Endothelial cell of umbilical vein (primary cell): ENCODE measurements at regions not wholly inside any gene's neighbourhood (a gene's known extent, or its start where the extent isn't known, plus 50 kb on each side); places are given as distances from the start of the nearest gene placed in this dataset.

Experiments used
- BruUV-seq: library from RNA; stranded (reverse); fragments of 400-500 nt; replicated peaks from 2 replicates; lab custom pipeline; 2021; lab: Mats Ljungman, UMichigan
- CTCF ChIA-PET: fragments of 300-600, 350-600 bp; sonication (Branson Sonifier 250); formaldehyde crosslinking; loops from one replicate; lab custom pipeline; 2021; ENCODE audit warnings: antibody characterized with exemption, inconsistent platforms; lab: Charles Lee
- POLR2A ChIA-PET: fragments of 300-600, 350-600 bp; sonication (Branson Sonifier 250); formaldehyde crosslinking; loops from one replicate; lab custom pipeline; 2021; ENCODE audit warnings: antibody characterized with exemption, inconsistent platforms; lab: Charles Lee
- DNase-seq: peaks from one replicate; pipeline ENCODE4 v3.0.0-alpha.2; 2011; ENCODE audit warnings: low read depth, low spot score
- FAIRE-seq: peaks from 2 replicates; lab custom pipeline; 2011; peaks lifted over from hg19 to GRCh38; lab: Jason Lieb, UNC
- H2AFZ ChIP-seq: 2 replicates; pipeline ENCODE4 v1.6.0; 2012; ENCODE audit warnings: low read depth, low read length, control low read depth, inconsistent platforms
- H3K27ac ChIP-seq: 2 replicates; pipeline ENCODE4 v1.5.1; 2011; ENCODE audit warnings: low read depth, mild to moderate bottlenecking, control low read depth, low read length, moderate library complexity; ENCODE audit not compliant: insufficient read depth
- H3K27me3 ChIP-seq, 2 experiments: 2 replicates each; pipeline versions ENCODE4 v1.6.0 to v1.6.1; 2011; ENCODE audit warnings: low read length in 2 of 2, mixed read lengths in 1 of 2; ENCODE audit not compliant: control insufficient read depth in 2 of 2, insufficient read depth in 2 of 2
- H3K36me3 ChIP-seq, 2 experiments: 2 replicates in 1 of 2; 3 replicates in 1 of 2; pipeline ENCODE4 v1.5.1; 2011; ENCODE audit warnings: low read length in 2 of 2, mild to moderate bottlenecking in 1 of 2, moderate library complexity in 1 of 2; ENCODE audit not compliant: control insufficient read depth in 2 of 2, insufficient read depth in 2 of 2; ENCODE audit errors: extremely low read depth in 1 of 2
- H3K4me1 ChIP-seq: 3 replicates; pipeline ENCODE4 v1.5.1; 2011; ENCODE audit warnings: mild to moderate bottlenecking, low read length; ENCODE audit not compliant: control insufficient read depth, insufficient read depth; ENCODE audit errors: extremely low read depth
- H3K4me2 ChIP-seq: 2 replicates; pipeline ENCODE4 v1.6.1; 2011; ENCODE audit warnings: low read length, control low read depth, mixed read lengths; ENCODE audit not compliant: insufficient read depth
- H3K4me3 ChIP-seq, 3 experiments: fragments of 200-600 bp in 1 of 3; sonication (generic), shearing (Covaris generic) in 1 of 3; replicated peaks in 1 of 3; 2 replicates each; pipeline ENCODE4 v1.5.1; 2011 to 2016; ENCODE audit warnings: control low read depth in 3 of 3, low read length in 3 of 3, mild to moderate bottlenecking in 2 of 3, inconsistent platforms in 1 of 3, low read depth in 1 of 3, moderate library complexity in 1 of 3; ENCODE audit not compliant: insufficient read depth in 1 of 3
- H3K79me2 ChIP-seq: 2 replicates; pipeline ENCODE4 v1.6.0; 2012; ENCODE audit warnings: low read length, inconsistent platforms; ENCODE audit not compliant: control insufficient read depth, insufficient read depth
- H3K9ac ChIP-seq: replicated peaks from 2 replicates; pipeline ENCODE3; 2011; ENCODE audit warnings: low read length, control low read depth; ENCODE audit not compliant: insufficient read depth; ENCODE audit errors: extremely low read depth
- H3K9me1 ChIP-seq: replicated peaks from 3 replicates; pipeline ENCODE4 v1.6.0; 2011; ENCODE audit warnings: mild to moderate bottlenecking, low read length; ENCODE audit not compliant: control insufficient read depth, insufficient read depth; ENCODE audit errors: extremely low read depth
- H3K9me3 ChIP-seq: replicated peaks from 2 replicates; pipeline ENCODE4 v1.5.1; 2012; ENCODE audit warnings: low read length, inconsistent platforms; ENCODE audit not compliant: control insufficient read depth, insufficient read depth
- H4K20me1 ChIP-seq: replicated peaks from 2 replicates; pipeline ENCODE3; 2011; ENCODE audit warnings: mild to moderate bottlenecking, low read length; ENCODE audit not compliant: control insufficient read depth, insufficient read depth; ENCODE audit errors: extremely low read depth
- EZH2 ChIP-seq: IDR thresholded peaks from 2 replicates; pipeline ENCODE4 v1.6.1; 2012; ENCODE audit warnings: borderline replicate concordance, low read depth, mild to moderate bottlenecking, moderate library complexity, low read length, inconsistent platforms; ENCODE audit not compliant: severe bottlenecking
- FOS ChIP-seq: IDR thresholded peaks from 2 replicates; pipeline ENCODE4 v1.6.1; 2011; ENCODE audit warnings: mild to moderate bottlenecking, low read length, moderate library complexity, borderline replicate concordance; ENCODE audit not compliant: insufficient read depth
- GATA2 ChIP-seq: IDR thresholded peaks from 2 replicates; pipeline ENCODE4 v1.7.0; 2011; ENCODE audit warnings: low read depth, mild to moderate bottlenecking, moderate library complexity, mixed read lengths, low read length; ENCODE audit not compliant: insufficient read length, insufficient read depth
- JUN ChIP-seq: IDR thresholded peaks from 2 replicates; pipeline ENCODE4 v1.6.1; 2011; ENCODE audit warnings: borderline replicate concordance, low read depth; ENCODE audit not compliant: insufficient read length, insufficient read depth
- MYC ChIP-seq: IDR thresholded peaks from one replicate; pipeline ENCODE4 v1.6.1; 2011; ENCODE audit warnings: mild to moderate bottlenecking, low read depth, low read length
- POLR2A ChIP-seq: IDR thresholded peaks from 2 replicates; pipeline ENCODE4 v1.6.1; 2012; ENCODE audit warnings: low read depth, mild to moderate bottlenecking, control low read depth, low read length
- POLR2AphosphoS5 ChIP-seq: IDR thresholded peaks from 2 replicates; pipeline ENCODE4 v1.6.1; 2012; ENCODE audit warnings: low read depth, mild to moderate bottlenecking, control low read depth, low read length, moderate library complexity; ENCODE audit not compliant: insufficient read depth
- dilution Hi-C: fragments of 300-500 bp; cut with MboI; formaldehyde crosslinking; loops from one replicate; pipeline ENCODE4 v1.15.0; 2019; ENCODE audit warnings: low sequenced_read_pairs; ENCODE audit not compliant: extremely low pct_ligation_motif_present
- intact Hi-C: fragments of 100-400 bp; cut with micrococcal nuclease; formaldehyde crosslinking; loops from one replicate; pipeline ENCODE4 v1.10.0; 2022
- TF ChIP-seq, protein P1 (sequence below), 2 donors: IDR thresholded peaks; 1 replicate in 1 of 2; 2 replicates in 1 of 2; pipeline ENCODE4 v1.5.1; 2011; ENCODE audit warnings: low read length in 2 of 2, mild to moderate bottlenecking in 2 of 2, moderate library complexity in 2 of 2, control low read depth in 1 of 2, inconsistent platforms in 1 of 2, low read depth in 1 of 2; ENCODE audit not compliant: insufficient read depth in 1 of 2; ENCODE audit errors: extremely low read depth in 1 of 2
- TF ChIP-seq, protein P2 (sequence below): IDR thresholded peaks from 2 replicates; pipeline ENCODE4 v1.6.1; 2011; ENCODE audit not compliant: insufficient read depth, insufficient read length

DNA sequence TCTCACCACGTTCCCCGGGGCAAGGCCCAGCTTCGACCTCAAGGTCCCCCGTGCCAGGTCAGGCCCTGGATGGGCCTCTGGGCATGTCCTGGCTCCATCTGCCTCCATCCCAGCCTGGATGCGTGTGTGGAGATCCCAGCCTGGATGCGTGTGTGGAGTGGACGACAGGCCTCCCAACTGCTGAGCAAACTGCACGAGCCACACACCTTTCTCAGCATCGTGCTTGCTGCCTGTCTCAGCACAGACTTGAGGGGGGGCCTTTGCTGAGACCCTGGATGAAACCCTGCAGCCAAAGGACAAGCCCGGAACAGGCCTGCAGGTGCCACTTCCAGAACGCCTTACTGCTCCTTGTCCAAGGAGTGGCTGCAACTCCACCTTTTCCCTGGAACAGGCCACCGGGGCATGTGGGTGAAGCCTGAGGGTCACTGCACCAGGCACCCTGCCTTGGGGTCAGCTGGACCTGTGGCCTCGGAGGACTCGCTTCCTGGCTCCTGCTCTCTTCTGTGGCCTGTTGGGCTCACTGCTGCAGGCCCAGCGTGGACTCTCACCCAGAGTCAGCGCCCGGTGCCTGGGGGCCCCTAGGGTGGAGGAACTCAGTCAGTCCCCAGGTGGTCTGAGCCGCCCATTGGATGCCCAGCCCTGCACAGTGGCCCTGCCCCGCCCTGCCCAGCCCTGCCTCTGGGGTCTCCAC lies 176.0 kb downstream of the KIF26A start:
- no peak overlapping the region for H2AFZ ChIP-seq
- FAIRE-seq: no peak

More for the DNA sequence above, 176.0 kb downstream of the KIF26A start:
- H3K9me1 ChIP-seq: no peaks in the 10 kb centered on the region
- DNase-seq: no peak
- BruUV-seq: no TSS peak
- H3K9ac ChIP-seq: no peak overlapping the region
- ChIA-PET POLR2A (no interaction called here), CTCF (no interaction called here)
- H3K27me3 ChIP-seq: no peaks in the 10 kb centered on the region
- no peaks in the 10 kb centered on the region for H4K20me1 ChIP-seq
- no peak overlapping the region for H3K27ac ChIP-seq
- H3K4me1 ChIP-seq: no peaks in the 10 kb centered on the region
- intact Hi-C loops: no loop called here
- TF ChIP-seq JUN: no peak
- TF ChIP-seq, protein P1, sequence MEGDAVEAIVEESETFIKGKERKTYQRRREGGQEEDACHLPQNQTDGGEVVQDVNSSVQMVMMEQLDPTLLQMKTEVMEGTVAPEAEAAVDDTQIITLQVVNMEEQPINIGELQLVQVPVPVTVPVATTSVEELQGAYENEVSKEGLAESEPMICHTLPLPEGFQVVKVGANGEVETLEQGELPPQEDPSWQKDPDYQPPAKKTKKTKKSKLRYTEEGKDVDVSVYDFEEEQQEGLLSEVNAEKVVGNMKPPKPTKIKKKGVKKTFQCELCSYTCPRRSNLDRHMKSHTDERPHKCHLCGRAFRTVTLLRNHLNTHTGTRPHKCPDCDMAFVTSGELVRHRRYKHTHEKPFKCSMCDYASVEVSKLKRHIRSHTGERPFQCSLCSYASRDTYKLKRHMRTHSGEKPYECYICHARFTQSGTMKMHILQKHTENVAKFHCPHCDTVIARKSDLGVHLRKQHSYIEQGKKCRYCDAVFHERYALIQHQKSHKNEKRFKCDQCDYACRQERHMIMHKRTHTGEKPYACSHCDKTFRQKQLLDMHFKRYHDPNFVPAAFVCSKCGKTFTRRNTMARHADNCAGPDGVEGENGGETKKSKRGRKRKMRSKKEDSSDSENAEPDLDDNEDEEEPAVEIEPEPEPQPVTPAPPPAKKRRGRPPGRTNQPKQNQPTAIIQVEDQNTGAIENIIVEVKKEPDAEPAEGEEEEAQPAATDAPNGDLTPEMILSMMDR (IDR thresholded peaks at IDR 0.05; ENCODE audit: extremely low read depth in 1 of 2, insufficient read depth in 1 of 2, low read depth in 1 of 2, low read length in 2 of 2): no peak
- TF ChIP-seq EZH2: no peak
- TF ChIP-seq POLR2A: no peak
- TF ChIP-seq MYC: no peak
- no peak for TF ChIP-seq FOS
- TF ChIP-seq GATA2: no peak
- TF ChIP-seq POLR2AphosphoS5: no peak
- TF ChIP-seq, protein P2, sequence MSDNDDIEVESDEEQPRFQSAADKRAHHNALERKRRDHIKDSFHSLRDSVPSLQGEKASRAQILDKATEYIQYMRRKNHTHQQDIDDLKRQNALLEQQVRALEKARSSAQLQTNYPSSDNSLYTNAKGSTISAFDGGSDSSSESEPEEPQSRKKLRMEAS: no peak
- H3K36me3 ChIP-seq: no peaks in the 10 kb centered on the region
- H3K4me3 ChIP-seq: no peak overlapping the region
- H3K4me2 ChIP-seq: no peak overlapping the region
- H3K79me2 ChIP-seq: no peaks in the 10 kb centered on the region
- dilution Hi-C loops: no loop called here
- H3K9me3 ChIP-seq: no peaks in the 10 kb centered on the region
